Fibroblast of lung (primary cell): ENCODE measurements at regions not wholly inside any gene's neighbourhood (a gene's known extent, or its start where the extent isn't known, plus 50 kb on each side); places are given as distances from the start of the nearest gene placed in this dataset.

ENCODE experiments used
- DNase-seq, 2 donors: peaks; one replicate each; pipeline versions ENCODE4 v3.0.0 to v3.0.0-alpha.2; 2010; ENCODE audit warnings: low read depth in 2 of 2
- H2AFZ ChIP-seq: 2 replicates; pipeline ENCODE4 v1.5.1; 2012; ENCODE audit warnings: low read length, control low read depth, inconsistent platforms
- H3K27ac ChIP-seq: 2 replicates; pipeline ENCODE4 v1.5.1; 2011; ENCODE audit warnings: low read length, control low read depth; ENCODE audit not compliant: insufficient read depth
- H3K27me3 ChIP-seq: 2 replicates; pipeline ENCODE4 v1.5.1; 2011; ENCODE audit warnings: mild to moderate bottlenecking, low read length; ENCODE audit not compliant: control insufficient read depth, insufficient read depth
- H3K36me3 ChIP-seq: 2 replicates; pipeline ENCODE4 v1.5.1; 2011; ENCODE audit warnings: low read length; ENCODE audit not compliant: control insufficient read depth, insufficient read depth
- H3K4me1 ChIP-seq: 2 replicates; pipeline ENCODE4 v1.5.1; 2011; ENCODE audit warnings: low read length; ENCODE audit not compliant: control insufficient read depth, insufficient read depth; ENCODE audit errors: extremely low read depth
- H3K4me2 ChIP-seq: 2 replicates; pipeline ENCODE4 v1.5.1; 2011; ENCODE audit warnings: low read length, control low read depth; ENCODE audit not compliant: insufficient read depth; ENCODE audit errors: extremely low read depth
- H3K4me3 ChIP-seq, 4 experiments: fragments of 200-600 bp in 1 of 4; sonication (generic) in 1 of 4; replicated peaks in 1 of 4; 2 replicates each; pipeline ENCODE4 v1.5.1; 2011 to 2016; ENCODE audit warnings: low read length in 4 of 4, low read depth in 3 of 4, mild to moderate bottlenecking in 3 of 4, control low read depth in 2 of 4, inconsistent platforms in 1 of 4, mixed read lengths in 1 of 4; ENCODE audit not compliant: insufficient read depth in 1 of 4; ENCODE audit errors: control extremely low read depth in 1 of 4
- H3K79me2 ChIP-seq: 2 replicates; pipeline ENCODE4 v1.5.1; 2012; ENCODE audit warnings: mild to moderate bottlenecking, low read length, inconsistent platforms; ENCODE audit not compliant: control insufficient read depth, insufficient read depth
- H3K9ac ChIP-seq: 2 replicates; pipeline ENCODE4 v1.5.1; 2011; ENCODE audit warnings: mild to moderate bottlenecking, low read length, control low read depth; ENCODE audit not compliant: insufficient read depth
- H3K9me3 ChIP-seq: 2 replicates; pipeline ENCODE4 v1.5.1; 2012; ENCODE audit warnings: low read depth, low read length; ENCODE audit not compliant: control insufficient read depth, insufficient read depth
- H4K20me1 ChIP-seq: 2 replicates; pipeline ENCODE4 v1.5.1; 2011; ENCODE audit warnings: low read length; ENCODE audit not compliant: control insufficient read depth, insufficient read depth; ENCODE audit errors: extremely low read depth
- EZH2 ChIP-seq: IDR thresholded peaks from 2 replicates; pipeline ENCODE4 v1.5.1; 2012; ENCODE audit warnings: low read length, control low read depth, mild to moderate bottlenecking; ENCODE audit errors: missing control alignments
- TF ChIP-seq, protein P1 (sequence below), 2 donors: IDR thresholded peaks in 1 of 2; conservative IDR thresholded peaks in 1 of 2; 1 replicate in 1 of 2; 2 replicates in 1 of 2; pipeline ENCODE4 v1.5.1; 2011 to 2012; ENCODE audit warnings: low read length in 2 of 2, control low read depth in 1 of 2, inconsistent platforms in 1 of 2, low read depth in 1 of 2, mild to moderate bottlenecking in 1 of 2

GRCh38 chr7:46493196-46493595 is 572.1 kb upstream of the IGFBP3 start:
- Histone ChIP-seq H3K9me3 (no peaks in the 10 kb centered on the region), H3K9ac (no peak overlapping the region), H3K27me3 (no peaks in the 10 kb centered on the region), H3K4me1 (peaks cover 2% of the 10 kb centered on the region), H3K4me2 (no peak overlapping the region), H3K36me3 (no peaks in the 10 kb centered on the region), H4K20me1 (no peaks in the 10 kb centered on the region), H2AFZ (no peak overlapping the region), H3K79me2 (no peaks in the 10 kb centered on the region), H3K4me3 (no peak overlapping the region), H3K27ac (no peak overlapping the region)
- no peak for TF ChIP-seq EZH2
- TF ChIP-seq, protein P1, sequence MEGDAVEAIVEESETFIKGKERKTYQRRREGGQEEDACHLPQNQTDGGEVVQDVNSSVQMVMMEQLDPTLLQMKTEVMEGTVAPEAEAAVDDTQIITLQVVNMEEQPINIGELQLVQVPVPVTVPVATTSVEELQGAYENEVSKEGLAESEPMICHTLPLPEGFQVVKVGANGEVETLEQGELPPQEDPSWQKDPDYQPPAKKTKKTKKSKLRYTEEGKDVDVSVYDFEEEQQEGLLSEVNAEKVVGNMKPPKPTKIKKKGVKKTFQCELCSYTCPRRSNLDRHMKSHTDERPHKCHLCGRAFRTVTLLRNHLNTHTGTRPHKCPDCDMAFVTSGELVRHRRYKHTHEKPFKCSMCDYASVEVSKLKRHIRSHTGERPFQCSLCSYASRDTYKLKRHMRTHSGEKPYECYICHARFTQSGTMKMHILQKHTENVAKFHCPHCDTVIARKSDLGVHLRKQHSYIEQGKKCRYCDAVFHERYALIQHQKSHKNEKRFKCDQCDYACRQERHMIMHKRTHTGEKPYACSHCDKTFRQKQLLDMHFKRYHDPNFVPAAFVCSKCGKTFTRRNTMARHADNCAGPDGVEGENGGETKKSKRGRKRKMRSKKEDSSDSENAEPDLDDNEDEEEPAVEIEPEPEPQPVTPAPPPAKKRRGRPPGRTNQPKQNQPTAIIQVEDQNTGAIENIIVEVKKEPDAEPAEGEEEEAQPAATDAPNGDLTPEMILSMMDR (conservative IDR thresholded peaks at IDR 0.05 in 1 of 2, IDR thresholded peaks at IDR 0.05 in 1 of 2; ENCODE audit: low read depth in 1 of 2, low read length in 2 of 2) = no peak
- DNase-seq = no peak

DNA sequence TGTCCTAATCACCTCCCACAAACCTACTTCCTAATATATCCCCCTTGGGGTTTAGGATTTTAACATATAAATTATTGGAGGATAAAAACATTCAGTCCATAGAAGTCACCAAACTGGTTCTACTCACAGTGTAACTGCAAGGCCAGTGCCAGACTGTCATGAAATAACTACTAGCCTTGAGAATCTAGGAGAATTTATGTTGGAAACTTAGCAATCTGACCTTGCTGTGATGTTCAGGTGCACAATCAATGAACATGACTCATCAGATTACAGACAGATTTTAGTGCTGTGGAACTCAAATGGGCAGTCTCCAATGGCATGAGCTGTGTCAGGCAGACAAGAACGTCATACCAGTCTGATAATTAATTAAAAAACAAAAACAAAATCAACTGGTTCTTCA is 571.4 kb upstream of the IGFBP3 start:
- DNase-seq = no peak
- TF ChIP-seq, protein P1 (conservative IDR thresholded peaks at IDR 0.05 in 1 of 2, IDR thresholded peaks at IDR 0.05 in 1 of 2; ENCODE audit: low read depth in 1 of 2, low read length in 2 of 2) = no peak
- no peak for TF ChIP-seq EZH2
- Histone ChIP-seq H3K79me2 (no peaks in the 10 kb centered on the region), H3K9ac (no peak overlapping the region), H3K4me2 (no peak overlapping the region), H4K20me1 (no peaks in the 10 kb centered on the region), H3K4me3 (no peak overlapping the region), H3K4me1 (peaks cover 2% of the 10 kb centered on the region), H2AFZ (no peak overlapping the region), H3K27me3 (no peaks in the 10 kb centered on the region), H3K27ac (no peak overlapping the region), H3K36me3 (no peaks in the 10 kb centered on the region), H3K9me3 (no peaks in the 10 kb centered on the region)

GRCh38 chr7:46490406-46490805 is 569.3 kb upstream of the IGFBP3 start:
- Histone ChIP-seq H3K9me3 (no peaks in the 10 kb centered on the region), H3K79me2 (no peaks in the 10 kb centered on the region), H3K4me1 (peaks cover 10% of the 10 kb centered on the region), H3K36me3 (no peaks in the 10 kb centered on the region), H3K27ac (no peak overlapping the region), H4K20me1 (no peaks in the 10 kb centered on the region), H3K4me3 (no peak overlapping the region), H3K9ac (no peak overlapping the region), H2AFZ (no peak overlapping the region), H3K4me2 (no peak overlapping the region), H3K27me3 (no peaks in the 10 kb centered on the region)
- no peak for TF ChIP-seq EZH2
- TF ChIP-seq, protein P1 (conservative IDR thresholded peaks at IDR 0.05 in 1 of 2, IDR thresholded peaks at IDR 0.05 in 1 of 2; ENCODE audit: low read depth in 1 of 2, low read length in 2 of 2) = no peak
- DNase-seq = peak in 1 of 2 donors; percentile 19
